ENCODE measurements at regions not wholly inside any gene's neighbourhood (a gene's known extent, or its start where the extent isn't known, plus 50 kb on each side); places are given as distances from the start of the nearest gene placed in this dataset.

- TF ChIP-seq CTCF (IDR thresholded peaks at IDR 0.05) (no peak), ZFX (IDR thresholded peaks at IDR 0.05; ENCODE audit: borderline replicate concordance) (no peak)
These were observed 64.1 kb upstream of the SIRPA start for GRCh38 chr20:1831096-1831495.
